ENCODE measurements at regions not wholly inside any gene's neighbourhood (a gene's known extent, or its start where the extent isn't known, plus 50 kb on each side); places are given as distances from the start of the nearest gene placed in this dataset.

- TF ChIP-seq MAZ (IDR thresholded peaks at IDR 0.05; ENCODE audit: borderline replicate concordance, low read depth, low read length) (no peak), EP300 (IDR thresholded peaks at IDR 0.05) (no peak), SREBF2 (IDR thresholded peaks at IDR 0.05) (no peak), RNF2 (IDR thresholded peaks at IDR 0.05; ENCODE audit: borderline replicate concordance, low read depth) (no peak), CTCF (IDR thresholded peaks at IDR 0.05) (no peak)
Observed at GRCh38 chr19:31831421-31832175, 482.4 kb upstream of the TSHZ3 start.

All from A549 (cell line).